ENCODE measurements at regions not wholly inside any gene's neighbourhood (a gene's known extent, or its start where the extent isn't known, plus 50 kb on each side); places are given as distances from the start of the nearest gene placed in this dataset.

GRCh38 chr5:123868881-123869280, 356.9 kb downstream of the CSNK1G3 start:
- TF ChIP-seq CTCF (IDR thresholded peaks at IDR 0.05) (no peak), EZH2 (IDR thresholded peaks at IDR 0.05; ENCODE audit: borderline replicate concordance, insufficient read depth, low read depth, low read length, poor library complexity, severe bottlenecking) (no peak)
